Left lung (tissue), 4 donors: ENCODE measurements at regions not wholly inside any gene's neighbourhood (a gene's known extent, or its start where the extent isn't known, plus 50 kb on each side); places are given as distances from the start of the nearest gene placed in this dataset.

Experiments
- ATAC-seq: fragments of 200-7000 bp; cut with Tn5 transposase; one replicate; pipeline ENCODE4 v1.9.1; 2020; ENCODE audit warnings: moderate library complexity
- DNase-seq, 4 donors: peaks; one replicate each; pipeline ENCODE4 v3.0.0-alpha.2; 2013 to 2020
- H3K27ac ChIP-seq, 2 donors: fragments of 200-600 bp; sonication (generic) in 1 of 2; one replicate each; pipeline versions ENCODE4 v1.5.0 to v1.8.0; 2020 to 2021
- H3K27me3 ChIP-seq, 2 donors: fragments of 200-600 bp; sonication (generic) in 1 of 2; one replicate each; pipeline versions ENCODE4 v1.5.0 to v1.8.0; 2020 to 2021
- H3K36me3 ChIP-seq, 2 donors: fragments of 200-600 bp; sonication (generic) in 1 of 2; one replicate each; pipeline versions ENCODE4 v1.5.0 to v1.8.0; 2020 to 2021
- H3K4me1 ChIP-seq, 2 donors: fragments of 200-600 bp; one replicate each; pipeline ENCODE4 v1.8.0; 2021
- H3K4me3 ChIP-seq, 2 donors: fragments of 200-600 bp; sonication (generic) in 1 of 2; one replicate each; pipeline versions ENCODE4 v1.5.0 to v1.8.0; 2020 to 2021; ENCODE audit warnings: mild to moderate bottlenecking in 1 of 2
- H3K9me3 ChIP-seq, 2 donors: fragments of 200-600 bp; sonication (generic) in 1 of 2; one replicate each; pipeline versions ENCODE4 v1.5.0 to v1.8.0; 2020 to 2021
- intact Hi-C, 2 donors: fragments of 100-400 bp; cut with DNase I; formaldehyde crosslinking; loops; one replicate each; pipeline versions ENCODE4 v1.11.2 to v1.14.2; 2022
- TF ChIP-seq, protein P1 (sequence below), 2 donors: fragments of 200-600 bp; sonication (generic) in 1 of 2; IDR thresholded peaks; one replicate each; pipeline versions ENCODE4 v1.5.0 to v1.8.0; 2021; ENCODE audit warnings: antibody characterized with exemption in 2 of 2
- donor health status: DM: no; HTN: yes; CAD: no.
- donor health status: DM: no; HTN: no; CAD: no.

DNA sequence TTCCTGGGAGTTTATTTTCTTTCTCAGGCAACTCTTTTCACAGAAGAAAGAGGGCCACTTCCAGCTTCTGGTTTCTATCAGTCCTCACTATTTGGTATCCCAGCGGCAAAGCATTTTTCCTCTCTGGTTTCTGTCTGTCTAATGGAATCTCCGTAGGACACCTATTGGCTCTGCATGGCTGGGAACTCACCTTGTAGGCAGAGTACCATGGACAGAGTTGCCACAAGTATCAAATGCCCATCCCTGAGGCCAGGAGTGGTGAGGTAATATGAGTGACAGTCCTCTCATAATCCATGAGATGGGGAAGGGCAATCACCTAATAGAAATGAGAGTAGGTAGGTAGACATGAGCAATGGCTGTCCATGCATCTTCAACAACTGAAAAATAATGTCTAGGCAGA is 369.5 kb upstream of the PIK3C3 start:
- Histone ChIP-seq H3K4me3 (no peak overlapping the region), H3K27me3 (no peaks in the 10 kb centered on the region), H3K9me3 (no peaks in the 10 kb centered on the region), H3K4me1 (no peaks in the 10 kb centered on the region), H3K36me3 (no peaks in the 10 kb centered on the region), H3K27ac (no peak overlapping the region)
- intact Hi-C loops, result no loop called here
- TF ChIP-seq, protein P1, sequence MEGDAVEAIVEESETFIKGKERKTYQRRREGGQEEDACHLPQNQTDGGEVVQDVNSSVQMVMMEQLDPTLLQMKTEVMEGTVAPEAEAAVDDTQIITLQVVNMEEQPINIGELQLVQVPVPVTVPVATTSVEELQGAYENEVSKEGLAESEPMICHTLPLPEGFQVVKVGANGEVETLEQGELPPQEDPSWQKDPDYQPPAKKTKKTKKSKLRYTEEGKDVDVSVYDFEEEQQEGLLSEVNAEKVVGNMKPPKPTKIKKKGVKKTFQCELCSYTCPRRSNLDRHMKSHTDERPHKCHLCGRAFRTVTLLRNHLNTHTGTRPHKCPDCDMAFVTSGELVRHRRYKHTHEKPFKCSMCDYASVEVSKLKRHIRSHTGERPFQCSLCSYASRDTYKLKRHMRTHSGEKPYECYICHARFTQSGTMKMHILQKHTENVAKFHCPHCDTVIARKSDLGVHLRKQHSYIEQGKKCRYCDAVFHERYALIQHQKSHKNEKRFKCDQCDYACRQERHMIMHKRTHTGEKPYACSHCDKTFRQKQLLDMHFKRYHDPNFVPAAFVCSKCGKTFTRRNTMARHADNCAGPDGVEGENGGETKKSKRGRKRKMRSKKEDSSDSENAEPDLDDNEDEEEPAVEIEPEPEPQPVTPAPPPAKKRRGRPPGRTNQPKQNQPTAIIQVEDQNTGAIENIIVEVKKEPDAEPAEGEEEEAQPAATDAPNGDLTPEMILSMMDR (IDR thresholded peaks at IDR 0.05), result no peak
- no peak for ATAC-seq
- DNase-seq, result no peak

DNA sequence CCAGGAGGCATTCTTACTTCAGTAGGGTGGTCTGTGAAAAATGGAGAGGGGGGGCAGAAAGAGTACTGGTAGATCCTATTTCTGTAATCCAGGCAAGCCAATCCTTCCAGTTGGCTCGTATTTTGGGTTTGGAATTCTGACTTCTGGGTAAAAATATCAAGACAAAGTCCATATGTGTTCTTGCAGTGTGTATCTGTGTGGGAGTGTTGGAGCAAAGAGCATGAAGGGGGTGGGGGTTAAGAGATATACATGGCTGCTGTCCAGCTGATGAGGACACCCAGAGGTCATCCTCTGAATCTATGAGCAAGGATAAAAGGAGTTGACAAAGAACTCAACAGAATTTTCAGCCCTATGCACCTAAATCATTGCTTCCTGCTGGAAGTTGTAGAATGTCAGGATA is 375.8 kb upstream of the PIK3C3 start:
- Histone ChIP-seq H3K27me3 (no peaks in the 10 kb centered on the region), H3K27ac (no peak overlapping the region), H3K4me3 (no peak overlapping the region), H3K4me1 (no peaks in the 10 kb centered on the region), H3K9me3 (no peaks in the 10 kb centered on the region), H3K36me3 (no peaks in the 10 kb centered on the region)
- TF ChIP-seq, protein P1 (IDR thresholded peaks at IDR 0.05), result no peak
- ATAC-seq (no peak), DNase-seq (no peak)
- intact Hi-C loops, result no loop called here

- Histone ChIP-seq H3K4me3 (no peak overlapping the region), H3K27me3 (no peaks in the 10 kb centered on the region), H3K9me3 (no peaks in the 10 kb centered on the region), H3K36me3 (no peaks in the 10 kb centered on the region), H3K4me1 (no peaks in the 10 kb centered on the region), H3K27ac (no peak overlapping the region)
- TF ChIP-seq, protein P1 (IDR thresholded peaks at IDR 0.05), result no peak
- intact Hi-C loops, result no loop called here
- DNase-seq (no peak), ATAC-seq (no peak)
Observed at GRCh38 chr18:41577529-41577928, 377.5 kb upstream of the PIK3C3 start.

DNA sequence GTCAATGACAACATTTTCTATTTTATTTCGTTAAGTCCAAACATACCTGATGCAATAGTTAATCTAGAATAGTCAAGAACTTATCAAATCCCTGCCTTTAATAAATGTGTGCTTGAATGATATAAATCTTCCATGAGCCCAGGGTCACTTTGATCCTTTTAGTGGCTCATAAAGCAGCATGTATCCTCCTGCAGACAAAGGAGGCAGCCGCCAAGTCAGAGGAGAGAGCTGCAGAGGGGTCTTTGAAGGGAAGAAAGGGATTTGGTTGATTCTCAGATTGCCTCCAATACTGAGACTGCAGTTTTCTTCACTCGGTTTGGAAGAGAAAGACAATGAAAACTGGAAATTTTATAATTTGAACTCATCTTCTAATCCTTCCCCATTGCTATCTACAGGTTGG is 378.4 kb upstream of the PIK3C3 start:
- ATAC-seq (no peak), DNase-seq (no peak)
- Histone ChIP-seq H3K27me3 (no peaks in the 10 kb centered on the region), H3K36me3 (no peaks in the 10 kb centered on the region), H3K4me1 (no peaks in the 10 kb centered on the region), H3K27ac (no peak overlapping the region), H3K4me3 (no peak overlapping the region), H3K9me3 (no peaks in the 10 kb centered on the region)
- intact Hi-C loops, result no loop called here
- TF ChIP-seq, protein P1 (IDR thresholded peaks at IDR 0.05), result no peak

DNA sequence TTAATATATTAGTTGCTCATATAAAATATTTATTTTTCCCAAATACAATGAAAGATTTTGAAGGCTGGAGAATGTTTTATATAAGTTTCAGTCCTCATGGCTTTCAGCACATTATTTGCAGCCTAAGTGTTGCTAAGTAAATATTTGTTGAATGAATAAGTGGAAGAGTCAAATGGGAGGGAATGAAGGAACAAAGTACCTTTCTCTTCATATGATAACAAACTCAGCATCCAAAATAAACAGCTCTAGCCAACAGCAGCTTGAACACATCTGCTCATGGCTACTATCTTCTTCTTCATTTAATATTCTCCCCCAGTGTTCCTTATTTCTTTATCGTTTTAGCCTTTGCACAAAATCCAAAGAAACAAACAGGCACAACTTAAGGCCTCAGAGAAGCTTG is 385.2 kb upstream of the PIK3C3 start:
- no peaks in the 10 kb centered on the region for H3K9me3 ChIP-seq
- intact Hi-C loops, result no loop called here
- TF ChIP-seq, protein P1 (IDR thresholded peaks at IDR 0.05), result no peak
- H3K27ac ChIP-seq, result no peak overlapping the region
- H3K27me3 ChIP-seq, result no peaks in the 10 kb centered on the region
- DNase-seq, result no peak
- no peaks in the 10 kb centered on the region for H3K36me3 ChIP-seq
- H3K4me3 ChIP-seq, result no peak overlapping the region
- ATAC-seq, result no peak
- H3K4me1 ChIP-seq, result no peaks in the 10 kb centered on the region
